Cerebellar cortex (tissue), 1 donor: ENCODE measurements at regions not wholly inside any gene's neighbourhood (a gene's known extent, or its start where the extent isn't known, plus 50 kb on each side); places are given as distances from the start of the nearest gene placed in this dataset.
"Not testable (repeated sequence)": the region's sequence is repeated elsewhere in the genome, so short reads cannot be mapped to it uniquely, and the experiment has no call there.

Source experiments
- DNase-seq: peaks from one replicate; pipeline ENCODE4 v3.0.0-alpha.2; 2015; ENCODE audit warnings: low spot score

DNA sequence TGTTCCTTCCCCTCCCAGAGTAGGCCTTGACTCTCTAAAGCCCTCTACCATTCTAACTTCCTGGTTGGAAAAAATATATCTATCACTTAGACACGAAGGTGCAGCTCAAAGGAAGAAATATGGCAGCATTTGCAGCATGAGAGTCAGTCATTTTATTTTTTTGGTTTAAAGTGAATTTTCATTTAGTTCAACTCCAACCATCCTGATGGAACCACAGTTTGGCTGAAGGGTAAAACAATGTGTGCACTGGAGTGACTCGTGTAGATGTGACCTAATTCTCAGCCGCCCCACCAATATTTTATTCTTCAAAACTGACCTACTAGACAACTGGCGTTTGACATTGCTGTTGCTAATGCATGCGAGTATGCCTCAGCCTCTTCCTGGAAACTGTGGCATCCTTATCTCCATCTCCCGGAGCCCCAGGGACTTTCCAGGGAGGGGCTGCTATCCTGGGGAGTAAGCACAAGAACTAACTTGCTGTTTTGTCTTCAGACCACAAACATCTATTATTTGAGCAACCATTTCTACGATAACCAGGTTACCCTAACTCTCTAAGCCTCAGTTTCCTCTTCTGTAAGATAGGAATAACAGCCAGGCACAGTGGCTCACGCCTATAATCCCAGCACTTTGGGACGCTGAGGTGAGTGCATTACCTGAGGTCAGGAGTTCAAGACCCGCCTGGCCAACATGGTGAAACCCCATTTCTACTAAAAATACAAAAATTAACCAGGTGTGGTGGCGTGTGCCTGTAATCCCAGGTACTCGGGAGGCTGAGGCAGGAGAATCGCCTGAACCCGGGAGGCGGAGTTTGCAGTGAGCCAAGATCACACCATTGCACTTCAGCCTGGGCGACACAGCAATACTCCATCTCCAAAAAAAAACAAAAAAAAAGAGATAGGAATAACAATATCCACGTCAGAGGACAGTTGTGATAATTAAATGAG, 148.7 kb upstream of the JARID2 start:
- no peak for DNase-seq

DNA sequence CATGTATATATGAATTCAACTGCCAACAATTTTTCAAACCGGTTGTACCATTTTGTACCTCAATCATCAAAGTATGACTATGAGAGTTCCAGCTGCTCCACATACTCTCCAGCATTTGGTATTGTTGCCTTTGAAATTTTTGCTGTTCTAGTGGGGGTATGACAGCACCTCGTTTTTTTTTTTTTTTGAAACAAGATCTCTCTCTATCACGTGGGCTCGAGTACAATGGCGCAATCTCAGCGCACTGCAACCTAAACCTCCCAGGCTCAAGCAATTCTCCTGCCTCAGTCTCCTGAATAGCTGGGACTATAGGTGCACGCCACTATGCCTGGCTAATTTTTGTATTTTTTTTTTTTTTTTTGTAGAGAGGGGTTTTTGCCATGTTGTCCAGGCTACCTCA, 144.7 kb upstream of the JARID2 start:
- no peak for DNase-seq

DNA sequence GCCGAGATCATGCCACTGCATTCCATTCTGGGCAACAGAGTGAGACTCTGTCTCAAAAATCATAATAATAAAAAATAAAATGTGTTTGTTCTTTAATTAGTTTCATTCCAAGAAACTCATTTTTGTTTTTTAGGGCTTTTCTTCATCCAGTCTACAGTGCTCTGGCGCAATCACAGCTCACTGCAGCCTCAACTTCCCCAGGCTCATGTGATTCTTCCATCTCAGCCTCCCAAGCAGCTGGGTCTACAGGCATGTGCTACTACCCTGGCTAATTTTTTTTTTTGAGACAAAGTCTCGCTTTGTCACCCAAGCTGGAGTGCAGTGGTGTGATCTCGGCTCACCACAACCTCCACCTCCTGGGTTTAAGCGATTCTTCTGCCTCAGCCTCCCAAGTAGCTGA, 143.6 kb upstream of the JARID2 start:
- DNase-seq: no peak

DNA sequence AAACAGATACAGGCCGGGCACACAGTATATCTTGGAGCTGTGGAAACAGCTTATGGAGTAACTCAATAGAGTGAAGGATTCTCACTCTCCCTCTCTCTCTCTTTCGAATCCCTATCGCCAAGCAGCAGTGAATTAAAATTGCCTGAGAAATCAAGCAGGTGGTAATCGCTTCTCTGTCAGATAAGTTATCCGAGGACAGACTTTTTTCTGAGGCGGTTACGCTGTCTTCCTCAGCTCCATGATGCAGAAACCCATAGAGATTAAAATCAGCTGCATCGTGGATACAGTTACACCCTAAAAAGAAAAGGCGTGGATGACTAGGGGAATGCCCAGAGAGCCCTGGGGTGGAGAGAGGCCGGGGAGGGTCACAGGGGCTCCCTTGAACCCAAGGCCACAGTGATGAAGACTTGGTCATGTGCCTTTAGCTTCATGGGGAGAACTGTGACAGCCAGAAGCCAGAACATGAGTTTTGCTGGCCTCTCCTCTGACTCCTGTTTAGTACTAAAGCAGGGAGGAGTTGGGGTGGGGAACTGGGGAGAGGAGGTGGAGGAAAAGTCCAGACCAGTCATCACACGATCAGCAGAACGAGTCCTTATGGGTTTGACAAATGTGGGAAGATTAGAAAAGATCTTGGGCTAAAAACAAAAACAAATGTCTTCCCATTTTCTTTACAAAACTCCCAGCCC, 138.8 kb upstream of the JARID2 start:
- no peak for DNase-seq

DNA sequence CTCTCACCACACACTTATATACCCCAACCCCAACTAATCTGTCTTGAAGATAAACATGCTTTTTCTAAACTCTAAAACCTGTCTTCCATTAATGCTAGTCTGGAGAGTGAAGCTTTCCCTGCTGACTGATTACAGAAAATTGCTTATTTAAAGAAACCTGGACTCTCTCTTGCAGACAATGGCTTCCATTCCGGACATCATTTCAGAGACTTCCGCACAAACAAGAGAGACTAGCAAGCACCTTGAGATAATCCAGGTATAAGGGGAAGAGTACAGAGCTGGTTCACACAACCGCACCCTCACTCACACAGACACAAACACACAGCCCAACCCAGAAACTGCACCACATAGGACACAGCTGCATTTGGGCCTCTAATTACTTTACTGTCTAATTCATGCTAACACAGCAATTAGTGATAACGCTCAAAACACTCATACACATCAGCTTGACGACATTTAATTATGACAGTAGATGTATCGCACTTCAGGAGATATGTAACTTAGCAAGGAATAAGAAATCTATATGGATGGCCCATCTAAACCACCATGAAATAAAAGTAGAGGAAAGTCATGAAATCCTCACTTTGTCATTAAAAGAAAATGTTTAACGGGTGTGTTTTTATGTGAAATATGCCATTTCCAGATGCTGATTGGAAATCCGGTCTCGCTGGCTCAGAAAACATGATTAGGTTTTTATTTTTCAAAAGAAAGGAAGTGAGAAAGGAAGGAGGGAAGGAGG, 138.1 kb upstream of the JARID2 start:
- no peak for DNase-seq

DNA sequence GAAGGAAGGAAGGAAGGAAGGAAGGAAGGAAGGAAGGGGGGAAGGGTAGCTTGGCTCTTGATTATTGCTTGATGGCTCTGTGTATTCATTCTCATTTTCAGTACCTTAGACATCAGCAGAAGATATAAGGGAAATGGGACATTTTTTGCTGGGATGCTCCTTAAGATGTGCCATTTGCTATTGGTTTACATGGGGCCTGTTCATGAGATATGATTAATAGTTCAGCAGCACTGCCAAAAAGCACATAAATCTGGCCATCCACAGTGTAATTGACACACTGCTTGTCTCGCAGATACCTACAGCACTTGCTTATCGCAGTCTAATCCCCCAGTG, 137.5 kb upstream of the JARID2 start:
- DNase-seq: no peak

DNA sequence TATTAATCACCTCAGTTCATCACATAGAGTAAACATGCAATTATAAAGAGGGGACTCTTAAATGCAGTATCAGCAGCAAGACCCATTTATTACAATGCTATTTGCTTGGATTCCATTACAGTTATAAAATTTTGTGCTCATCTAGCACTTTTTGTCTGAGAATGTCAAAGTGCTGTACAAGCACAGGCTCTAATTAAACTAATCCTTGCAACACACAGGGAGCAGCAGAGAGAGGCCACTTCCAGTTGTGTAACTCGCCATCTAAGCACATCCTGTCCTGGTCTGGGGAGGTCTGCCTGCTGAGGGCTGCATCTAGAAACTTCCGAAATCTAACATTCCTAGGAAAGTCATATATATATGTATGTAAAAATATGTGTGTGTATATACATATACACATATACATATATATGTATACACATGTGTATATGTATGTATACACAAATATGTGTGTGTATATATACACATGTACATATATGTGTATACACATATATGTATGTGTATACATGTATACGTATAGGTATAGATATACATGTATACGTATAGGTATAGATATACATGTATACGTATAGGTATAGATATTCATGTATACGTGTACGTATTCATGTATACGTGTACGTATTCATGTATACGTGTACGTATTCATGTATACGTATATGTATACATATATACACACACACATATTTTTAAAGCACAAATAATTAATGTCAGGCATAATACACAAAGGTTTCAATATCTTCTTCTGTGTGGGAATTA, 136.4 kb upstream of the JARID2 start:
- DNase-seq: no peak

DNA sequence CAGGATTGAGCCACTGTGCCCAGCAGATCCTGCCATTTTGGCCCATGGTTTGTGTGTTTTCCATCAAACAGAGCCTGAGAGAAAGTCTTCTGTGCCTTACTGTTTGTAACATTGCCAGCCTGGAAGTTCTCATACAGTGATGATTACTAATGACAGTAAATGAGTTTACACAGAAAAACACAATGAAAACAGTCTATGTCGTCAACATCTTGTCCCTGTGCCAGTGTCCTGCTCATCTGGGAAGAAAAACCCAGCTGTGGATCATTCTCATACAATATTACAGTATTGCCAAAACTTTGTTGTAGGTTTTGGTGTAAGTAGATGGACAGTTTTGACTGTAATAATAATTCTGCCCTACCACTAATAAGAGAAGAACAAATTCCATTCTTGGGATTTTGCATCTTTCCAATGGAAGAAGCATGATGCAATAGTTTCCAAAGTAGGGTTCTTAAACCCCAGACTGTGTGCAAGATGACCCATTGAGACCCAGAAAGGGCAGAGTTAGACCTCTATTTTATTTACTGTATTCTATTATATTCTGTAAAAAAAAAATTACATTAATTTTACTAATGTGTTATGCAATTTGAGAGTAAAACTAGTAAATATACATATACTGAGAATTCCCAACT, 135.0 kb upstream of the JARID2 start:
- no peak for DNase-seq

DNA sequence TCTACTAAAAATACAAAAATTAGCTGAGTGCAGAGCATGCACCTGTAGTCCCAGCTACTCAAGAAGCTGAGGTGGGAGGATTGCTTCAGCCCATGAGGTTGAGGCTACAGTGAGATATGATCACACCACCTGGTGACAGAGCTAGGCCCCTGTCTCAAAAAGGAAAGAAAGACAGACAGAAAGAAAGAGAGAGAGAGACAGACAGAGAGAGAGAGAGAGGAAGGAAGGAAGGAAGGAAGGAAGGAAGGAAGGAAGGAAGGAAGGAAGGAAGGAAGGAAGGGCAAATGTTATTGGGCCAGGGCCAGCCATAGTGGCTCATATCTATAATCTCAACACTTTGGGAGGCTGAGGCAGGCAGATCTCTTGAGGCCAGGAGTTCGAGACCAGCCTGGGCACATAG, 134.3 kb upstream of the JARID2 start:
- DNase-seq: not testable (repeated sequence)

DNA sequence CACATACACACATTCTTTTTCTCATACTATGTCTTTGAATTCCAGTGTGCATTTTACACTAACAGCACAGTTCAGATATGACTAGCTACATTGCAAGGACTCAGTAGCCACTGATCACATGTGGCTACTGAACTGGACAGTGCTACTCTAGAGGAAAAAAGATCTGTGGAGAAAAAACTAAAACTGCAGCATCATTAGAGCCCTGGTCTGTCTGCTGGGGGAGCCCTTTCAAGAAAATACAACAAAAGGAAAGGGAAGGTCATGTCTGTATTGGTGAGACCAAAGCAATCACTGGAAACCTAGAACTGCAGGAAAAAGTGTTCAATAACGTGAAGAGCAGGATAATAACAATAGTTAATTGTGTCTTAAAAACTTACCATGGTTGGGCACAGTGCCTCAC, 132.3 kb upstream of the JARID2 start:
- no peak for DNase-seq

DNA sequence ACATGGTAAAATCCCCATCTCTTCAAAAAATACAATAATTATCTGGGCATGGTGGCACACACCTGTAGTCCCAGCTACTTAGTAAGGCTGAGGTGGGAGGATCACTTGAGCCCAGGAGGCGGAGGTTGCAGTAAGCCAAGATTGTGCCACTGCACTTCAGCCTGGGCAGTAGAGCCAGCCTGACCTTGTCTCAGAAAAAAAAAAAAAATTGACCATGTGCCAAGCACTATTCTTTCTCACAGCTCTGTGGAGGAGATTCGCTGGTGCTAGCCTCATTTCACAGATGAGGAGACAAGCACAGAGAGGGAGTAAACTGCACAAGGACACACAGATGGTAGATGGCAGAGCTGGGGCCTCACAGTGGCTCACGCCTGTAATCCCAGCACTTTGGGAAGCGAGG, 131.8 kb upstream of the JARID2 start:
- no peak for DNase-seq

DNA sequence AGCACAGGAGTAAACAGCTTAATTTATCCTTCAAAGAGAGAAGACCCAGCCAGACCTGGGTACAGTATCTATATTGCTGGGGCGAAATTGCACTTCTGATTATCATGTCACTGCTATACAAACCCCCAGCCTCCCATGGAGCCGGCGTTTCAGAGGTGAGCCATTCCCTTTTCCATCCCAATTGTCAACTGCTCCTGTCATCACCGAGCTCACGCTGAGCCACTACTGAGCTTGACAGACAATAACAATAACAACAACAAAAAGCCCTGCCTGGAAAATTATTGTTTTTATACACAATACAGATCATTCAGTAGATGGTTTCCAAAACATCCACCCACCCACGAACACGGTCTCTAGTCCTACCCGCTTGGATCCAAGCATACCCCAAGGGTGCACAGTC, 129.0 kb upstream of the JARID2 start:
- DNase-seq: no peak

DNA sequence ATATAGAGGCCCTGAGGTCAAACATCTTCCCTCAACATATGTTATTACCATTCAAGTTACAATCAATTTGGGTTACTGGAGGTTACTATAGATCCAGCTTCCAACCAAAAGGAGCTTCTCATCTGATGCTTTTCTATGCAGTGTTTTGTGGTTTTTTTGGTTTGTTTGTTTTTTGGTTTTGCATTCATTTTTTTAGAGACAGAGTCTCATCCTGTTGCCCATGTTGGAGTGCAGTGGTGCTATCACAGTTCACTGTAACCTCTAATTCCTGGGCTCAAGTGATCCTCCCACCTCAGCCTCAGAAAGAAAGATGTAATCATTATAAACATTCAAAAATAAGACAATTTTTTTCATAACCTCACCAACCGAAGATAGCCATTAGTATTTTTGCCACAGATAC, 124.4 kb upstream of the JARID2 start:
- DNase-seq: no peak

DNA sequence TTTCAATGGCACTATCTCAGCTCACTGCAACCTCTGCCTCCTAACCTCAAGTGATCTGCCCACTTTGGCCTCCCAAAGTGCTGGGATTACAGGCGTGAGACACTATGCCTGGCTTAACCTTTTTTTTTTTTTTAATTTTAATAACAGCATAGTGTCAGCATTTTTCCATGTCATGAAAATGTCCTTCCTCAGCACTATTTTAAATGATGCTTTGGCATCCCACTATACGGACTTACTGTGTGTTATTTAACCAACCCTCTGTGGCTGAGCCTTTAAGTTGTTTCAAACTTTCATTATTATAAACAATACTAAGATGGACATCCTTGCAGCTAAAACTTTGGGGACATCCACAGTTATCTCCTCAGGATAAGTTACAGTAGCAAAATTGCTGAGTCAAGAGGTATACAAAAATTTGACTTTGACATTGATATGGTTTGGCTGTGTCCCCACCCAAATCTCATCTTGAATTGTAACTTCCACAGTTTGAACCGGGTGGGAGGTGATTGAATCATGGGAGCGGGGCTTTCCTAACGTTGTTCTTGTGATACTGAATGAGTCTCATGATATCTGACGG, 123.8 kb upstream of the JARID2 start:
- no peak for DNase-seq

DNA sequence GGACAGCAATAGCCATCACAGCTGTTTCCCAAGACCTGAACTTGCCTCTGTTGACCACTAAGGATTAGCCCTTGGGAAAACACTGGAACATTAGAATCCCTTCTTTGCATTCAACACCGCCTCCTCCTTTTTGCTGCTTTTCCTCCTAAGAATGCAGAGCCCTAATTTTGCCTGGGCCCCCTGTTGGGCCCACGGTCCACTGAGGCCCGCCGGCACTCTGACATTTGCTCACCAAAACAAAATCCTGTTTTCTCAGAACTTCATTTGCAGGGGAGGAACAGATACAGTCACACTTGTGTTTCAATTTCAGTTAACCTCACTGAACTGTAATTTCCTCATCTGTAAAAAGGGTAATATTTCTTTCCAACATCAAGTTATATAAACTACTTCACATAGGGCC, 116.0 kb upstream of the JARID2 start:
- no peak for DNase-seq

DNA sequence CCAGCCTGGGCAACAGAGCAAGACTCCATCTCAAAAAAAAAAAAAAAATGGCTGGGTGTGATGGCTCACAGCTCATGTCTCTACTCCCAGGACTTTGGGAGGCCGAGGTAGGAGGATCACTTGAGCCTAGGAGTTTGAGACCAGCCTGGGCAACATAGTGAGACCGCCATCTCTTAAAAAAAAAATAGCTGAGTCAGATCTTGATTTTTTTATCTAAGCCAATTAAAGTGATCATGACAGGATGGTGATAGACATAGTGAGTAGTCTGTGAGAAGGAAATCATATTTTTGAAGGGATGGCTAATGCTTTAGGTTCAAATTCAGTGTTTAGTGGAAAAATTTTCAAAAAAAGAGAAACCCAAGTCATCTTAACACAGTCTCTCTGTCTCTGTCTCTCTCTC, 114.6 kb upstream of the JARID2 start:
- no peak for DNase-seq

DNA sequence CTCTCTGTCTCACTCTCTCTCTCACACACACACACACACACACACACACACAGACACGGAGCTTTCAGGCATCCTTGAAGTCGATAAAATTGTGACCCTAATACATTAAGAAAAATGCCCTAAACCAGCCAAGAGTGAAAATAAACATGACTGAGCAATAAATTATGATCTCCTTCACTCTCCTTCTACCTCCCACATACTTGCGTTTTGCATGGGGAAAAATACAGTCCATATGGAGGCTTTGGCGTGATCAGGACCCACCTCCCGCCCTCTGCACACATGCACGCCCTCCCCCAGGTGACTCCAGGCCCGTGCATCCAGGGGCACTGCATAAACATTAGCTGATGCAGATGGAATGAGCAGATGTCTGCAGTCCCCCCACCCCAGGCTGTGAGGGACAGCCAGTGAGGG, 114.2 kb upstream of the JARID2 start:
- no peak for DNase-seq

DNA sequence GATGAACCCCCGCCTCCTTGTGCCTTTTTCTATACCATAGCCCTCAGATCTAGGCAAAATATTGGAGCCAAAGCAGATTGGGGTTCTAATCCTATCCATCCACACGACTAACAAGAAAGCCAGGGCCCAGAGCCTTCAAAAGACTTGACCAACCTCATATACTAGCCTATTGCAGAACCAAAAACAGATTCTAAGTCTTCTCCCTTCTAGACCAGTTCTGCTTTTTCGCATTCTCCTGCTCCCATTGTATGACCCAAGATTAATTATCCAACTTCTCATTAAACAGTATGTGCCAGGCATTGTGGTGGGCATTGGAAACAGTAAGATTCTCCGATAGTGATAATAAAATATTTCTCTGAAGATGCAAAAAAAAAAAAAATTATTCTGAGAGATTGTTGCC, 113.7 kb upstream of the JARID2 start:
- DNase-seq: no peak

DNA sequence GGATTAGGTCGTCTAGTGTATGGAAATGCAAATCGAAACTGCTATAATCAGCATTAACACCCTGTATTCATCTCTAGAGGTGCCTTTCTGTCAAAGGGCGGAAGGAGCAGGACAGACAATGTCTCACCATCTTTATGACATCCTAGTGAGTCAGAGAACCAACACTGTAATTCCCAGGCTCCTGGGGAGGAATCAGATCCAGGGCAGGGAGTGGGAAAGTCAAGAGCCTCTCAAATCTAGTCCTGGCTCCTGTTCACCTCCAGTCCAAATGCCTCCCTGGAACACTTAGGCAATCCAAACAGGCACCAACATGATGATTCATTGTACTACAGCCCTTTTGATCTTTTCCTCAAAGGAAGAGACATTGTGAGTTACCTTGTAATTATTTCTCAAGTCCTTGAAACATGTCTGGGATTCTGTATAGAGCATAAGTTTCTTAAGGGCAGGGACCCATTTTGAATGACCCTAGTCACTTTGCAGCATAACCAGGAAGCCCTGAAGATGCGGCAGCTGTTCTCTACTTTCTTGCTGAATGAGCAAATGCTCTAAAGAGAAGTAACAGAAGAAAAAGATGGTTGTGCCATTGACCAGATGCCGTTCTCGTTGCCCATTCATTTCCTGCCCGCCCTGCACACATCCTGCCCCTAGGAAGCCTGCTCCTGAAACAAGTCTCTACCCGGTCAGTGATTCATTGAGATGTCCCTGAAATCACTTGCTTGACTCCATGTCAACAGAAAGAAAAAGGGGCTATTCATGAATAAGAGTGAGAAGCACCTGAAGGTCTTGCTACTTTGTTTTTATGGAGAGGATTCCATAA, 112.8 kb upstream of the JARID2 start:
- no peak for DNase-seq

DNA sequence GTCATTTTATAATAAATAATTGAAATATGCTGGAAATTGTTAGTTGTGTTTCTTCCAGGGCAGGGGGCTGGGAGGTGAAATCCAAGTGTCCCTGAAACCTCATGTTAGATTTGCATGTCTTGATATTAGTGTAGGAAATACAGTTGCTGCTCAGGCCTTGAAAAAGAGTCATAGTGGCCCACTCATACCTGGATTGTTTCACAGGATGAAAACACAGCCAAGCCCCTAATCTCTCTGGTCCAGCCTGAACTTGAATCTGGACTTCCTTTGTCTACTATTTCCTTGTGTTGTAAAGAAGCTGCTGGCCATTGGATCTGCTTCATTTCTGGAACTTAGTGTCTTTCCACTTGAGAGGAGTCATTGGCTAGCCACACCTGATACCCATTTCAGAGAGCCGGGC, 108.8 kb upstream of the JARID2 start:
- DNase-seq: no peak

DNA sequence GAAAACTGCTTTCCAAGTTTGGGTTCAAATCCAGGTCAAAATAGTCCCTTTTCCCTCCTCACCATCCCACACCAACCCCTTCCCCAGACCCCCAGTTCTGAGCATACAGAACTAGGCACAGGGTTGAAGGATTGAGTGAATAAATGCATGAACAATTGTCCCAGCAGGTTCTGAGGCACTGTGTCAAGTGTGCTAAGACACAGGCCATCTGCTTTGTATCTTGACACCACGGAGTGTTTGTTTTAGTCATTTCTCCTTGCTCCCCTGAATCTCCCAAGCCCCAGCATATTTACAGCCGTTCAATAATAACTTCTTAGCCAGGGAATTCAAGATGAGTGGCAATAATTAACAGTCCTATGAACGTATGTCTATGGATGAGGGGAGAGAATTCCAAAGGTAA, 102.8 kb upstream of the JARID2 start:
- peak; percentile 44 for DNase-seq
